Stimulated activated CD4-positive, alpha-beta T cell treated with anti-CD3 and anti-CD28 coated beads, Interleukin-4, amount 100 ng/mL, for 24 hours (primary cell): ENCODE measurements at regions not wholly inside any gene's neighbourhood (a gene's known extent, or its start where the extent isn't known, plus 50 kb on each side); places are given as distances from the start of the nearest gene placed in this dataset.
A peak's percentile ranks its signal among the peaks of the same experiment; 100 is the strongest.
"Not testable (repeated sequence)": the region's sequence is repeated elsewhere in the genome, so short reads cannot be mapped to it uniquely, and the experiment has no call there.

Experiments used
- DNase-seq: peaks from one replicate; pipeline ENCODE4 v3.0.0-alpha.2; 2020

- DNase-seq = no peak
Observed at GRCh38 chr14:86772075-86772474, 1220.9 kb downstream of the GALC start.

GRCh38 chr14:86770186-86770585 is 1222.8 kb downstream of the GALC start:
- no peak for DNase-seq

GRCh38 chr14:86766469-86766868 is 1226.5 kb downstream of the GALC start:
- no peak for DNase-seq

GRCh38 chr14:86761611-86762010 is 1231.4 kb downstream of the GALC start:
- no peak for DNase-seq

GRCh38 chr14:86756521-86757190 is 1226.7 kb downstream of the FLRT2 start:
- no peak for DNase-seq

- DNase-seq = not testable (repeated sequence)
Observed at GRCh38 chr14:86750488-86750887, 1220.5 kb downstream of the FLRT2 start.

- DNase-seq = no peak
Observed at GRCh38 chr14:86739761-86740160, 1209.8 kb downstream of the FLRT2 start.

- not testable (repeated sequence) for DNase-seq
Observed at GRCh38 chr14:86731427-86731826, 1201.5 kb downstream of the FLRT2 start.

- no peak for DNase-seq
Observed at GRCh38 chr14:86723254-86723624, 1193.3 kb downstream of the FLRT2 start.

GRCh38 chr14:86722612-86723253 is 1192.8 kb downstream of the FLRT2 start:
- no peak for DNase-seq

GRCh38 chr14:86714575-86714974 is 1184.6 kb downstream of the FLRT2 start:
- no peak for DNase-seq

GRCh38 chr14:86714153-86714552 is 1184.2 kb downstream of the FLRT2 start:
- no peak for DNase-seq

- DNase-seq = no peak
Observed at GRCh38 chr14:86712727-86713126, 1182.8 kb downstream of the FLRT2 start.

- DNase-seq = no peak
Observed at GRCh38 chr14:86712176-86712575, 1182.2 kb downstream of the FLRT2 start.

GRCh38 chr14:86708846-86709339 is 1178.9 kb downstream of the FLRT2 start:
- DNase-seq = no peak

GRCh38 chr14:86707071-86707470 is 1177.1 kb downstream of the FLRT2 start:
- DNase-seq = no peak

GRCh38 chr14:86683561-86683960 is 1153.6 kb downstream of the FLRT2 start:
- no peak for DNase-seq

GRCh38 chr14:86675059-86675458 is 1145.1 kb downstream of the FLRT2 start:
- no peak for DNase-seq

- DNase-seq = no peak
Observed at GRCh38 chr14:86673523-86673969, 1143.6 kb downstream of the FLRT2 start.

- no peak for DNase-seq
Observed at GRCh38 chr14:86672080-86672479, 1142.1 kb downstream of the FLRT2 start.

- no peak for DNase-seq
Observed at GRCh38 chr14:86665975-86666374, 1136.0 kb downstream of the FLRT2 start.

GRCh38 chr14:86662334-86662733 is 1132.4 kb downstream of the FLRT2 start:
- no peak for DNase-seq

- peak; percentile 11 for DNase-seq
Observed at GRCh38 chr14:86654558-86655184, 1124.7 kb downstream of the FLRT2 start.

GRCh38 chr14:86652526-86652925 is 1122.6 kb downstream of the FLRT2 start:
- DNase-seq = no peak
